Amygdala (tissue), 56 donors: ENCODE measurements at regions not wholly inside any gene's neighbourhood (a gene's known extent, or its start where the extent isn't known, plus 50 kb on each side); places are given as distances from the start of the nearest gene placed in this dataset.
"Not testable (repeated sequence)": the region's sequence is repeated elsewhere in the genome, so short reads cannot be mapped to it uniquely, and the experiment has no call there.

Experiments used
- DNase-seq, 56 donors: peaks; one replicate each; lab custom pipeline; 2025; lab: John Stamatoyannopoulos, UW

- DNase-seq: no peak
Measured at GRCh38 chr13:106107061-106107460, 428.4 kb downstream of the EFNB2 start.

GRCh38 chr13:106105153-106105552, 430.3 kb downstream of the EFNB2 start:
- DNase-seq: no peak

DNA sequence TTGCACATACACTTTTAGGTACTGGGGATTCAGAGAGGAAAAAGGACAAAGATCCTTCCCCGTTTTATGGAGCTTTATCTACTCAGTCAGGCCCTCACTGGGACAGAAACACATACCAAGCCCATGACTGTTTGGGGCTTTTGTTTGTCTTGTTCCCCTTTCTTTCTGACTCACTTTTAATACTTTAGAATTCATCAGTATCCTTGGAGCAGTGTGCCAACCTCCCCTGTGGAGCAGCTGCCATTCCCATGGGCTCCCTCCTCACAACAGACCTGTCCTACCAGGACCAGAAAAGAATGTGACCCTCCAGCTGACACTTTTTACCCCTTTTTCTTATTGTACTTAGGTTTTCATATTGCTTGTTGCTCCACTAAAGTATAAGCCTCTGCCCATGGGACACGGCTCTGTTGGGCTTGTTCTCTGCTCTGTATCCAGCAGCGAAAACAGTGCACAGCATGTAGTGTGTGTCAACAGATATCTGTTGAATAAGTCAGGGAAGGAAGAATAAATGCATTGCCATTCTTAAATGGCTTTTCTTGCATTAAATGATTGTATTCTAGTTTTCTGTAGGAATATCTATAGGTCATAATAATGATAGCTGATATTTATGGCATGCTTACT, 431.1 kb downstream of the EFNB2 start:
- no peak for DNase-seq

DNA sequence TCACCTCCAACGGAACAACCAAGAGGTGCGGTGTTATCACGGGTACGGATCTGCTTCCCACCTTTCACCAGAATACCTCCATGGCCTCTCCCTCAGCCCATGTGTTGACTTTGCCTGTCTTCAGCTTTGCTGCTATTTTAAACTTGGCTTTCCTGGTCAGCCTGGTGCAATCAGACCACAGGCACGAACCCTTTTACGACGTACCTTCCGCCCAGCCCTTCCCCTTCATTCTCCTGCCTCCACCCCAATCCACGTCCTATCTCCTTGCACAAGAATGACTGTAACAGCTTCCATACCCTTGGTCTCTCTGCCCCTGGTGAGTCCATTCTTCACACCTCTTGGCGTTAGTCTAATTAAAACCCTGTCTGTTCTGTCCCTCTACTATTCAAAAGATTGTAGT, 431.7 kb downstream of the EFNB2 start:
- no peak for DNase-seq

DNA sequence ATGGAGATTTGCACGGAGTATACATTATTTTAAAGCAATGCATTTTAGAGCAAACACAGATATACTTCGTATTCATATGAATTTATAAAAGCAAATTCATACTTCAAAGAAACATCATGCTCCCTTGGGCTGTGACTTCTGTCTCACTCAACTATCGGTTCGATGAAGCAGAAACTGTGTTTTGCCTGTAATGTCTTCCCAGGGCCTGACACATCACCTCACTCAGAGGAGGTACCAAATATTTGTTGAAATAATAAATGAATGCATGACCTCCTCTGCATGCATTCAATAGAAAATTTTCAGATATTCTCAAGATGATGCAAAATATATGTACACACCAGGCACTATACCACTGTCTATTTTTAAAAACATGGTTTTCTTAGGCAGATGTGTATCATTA, 432.7 kb downstream of the EFNB2 start:
- no peak for DNase-seq

GRCh38 chr13:106101201-106101600, 434.3 kb downstream of the EFNB2 start:
- no peak for DNase-seq

DNA sequence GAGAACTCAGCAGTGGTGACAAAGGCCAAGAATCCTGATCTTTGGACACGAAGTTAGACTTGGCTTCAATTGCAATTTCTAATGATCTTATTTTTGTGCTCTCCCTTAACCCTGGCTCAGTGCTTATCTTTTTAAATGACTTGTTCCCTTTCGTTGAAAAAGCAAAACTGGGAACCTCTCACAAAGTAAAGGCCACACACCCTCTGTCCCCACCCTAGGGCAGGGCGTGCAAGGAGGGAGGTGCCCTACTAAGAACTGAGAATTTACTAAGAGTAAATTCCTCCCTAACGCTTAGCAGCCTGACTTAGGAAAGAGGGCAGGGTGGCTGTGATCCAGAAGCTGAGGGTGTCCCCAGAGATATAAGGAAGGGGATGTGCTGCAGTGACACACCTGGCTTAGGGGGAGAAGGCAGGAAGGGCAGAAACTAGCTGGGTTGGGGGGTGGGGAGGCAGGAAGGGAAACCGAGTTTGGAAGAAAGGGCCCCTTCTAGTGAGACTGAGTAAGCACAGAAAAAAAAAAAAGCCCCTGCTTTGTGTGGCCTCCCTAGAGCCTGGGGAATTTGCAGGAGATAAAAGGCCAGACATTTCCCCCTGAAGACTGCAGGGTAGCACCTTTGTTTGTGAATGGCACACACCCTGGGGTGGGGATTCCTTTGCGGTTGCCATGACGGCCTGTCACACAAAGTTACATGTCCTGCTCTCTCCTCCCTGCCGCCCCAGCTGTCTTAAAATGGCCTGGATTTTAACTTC, 435.1 kb downstream of the EFNB2 start:
- no peak for DNase-seq

- no peak for DNase-seq
Measured at GRCh38 chr13:106099765-106100164, 435.7 kb downstream of the EFNB2 start.

- DNase-seq: no peak
Measured at GRCh38 chr13:106098778-106099177, 436.7 kb downstream of the EFNB2 start.

DNA sequence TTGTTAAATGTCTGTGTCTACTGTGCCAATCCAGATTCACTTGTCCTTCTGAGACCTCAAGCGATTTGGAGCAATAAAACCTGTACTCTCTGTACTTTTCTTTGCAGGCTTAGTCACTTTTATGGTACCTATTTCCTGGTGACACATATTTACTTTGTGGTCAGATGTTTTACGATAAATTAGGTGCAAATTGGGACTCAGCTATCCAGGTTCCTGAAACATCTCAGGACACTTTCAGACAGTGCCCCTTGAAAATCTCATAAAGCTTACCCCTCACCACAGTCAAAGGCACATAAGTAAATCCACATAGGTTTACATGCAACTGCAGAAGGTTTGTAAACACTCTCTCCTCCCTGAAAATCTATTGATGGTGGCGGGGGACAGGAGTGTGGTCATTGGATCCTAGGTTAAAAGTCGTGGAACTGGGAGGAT, 438.8 kb downstream of the EFNB2 start:
- no peak for DNase-seq

DNA sequence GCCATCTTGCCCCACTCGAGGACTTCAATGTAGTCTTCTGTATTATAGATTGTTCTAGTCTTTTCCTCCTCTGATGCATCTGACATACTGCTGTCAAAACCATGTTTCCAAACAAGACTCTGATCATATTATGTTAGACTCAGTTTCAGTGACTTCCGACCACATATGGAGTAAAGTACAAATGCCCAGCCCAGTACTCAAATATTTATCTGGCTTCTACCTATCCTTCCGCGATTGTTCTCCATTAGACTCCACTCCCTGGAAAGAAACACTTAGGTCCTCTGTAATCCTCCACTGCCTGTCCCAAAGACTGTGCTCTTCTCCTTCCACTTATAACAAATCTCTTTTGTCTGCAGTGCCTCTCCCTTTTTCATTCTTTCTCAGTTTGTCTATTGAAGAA, 439.5 kb downstream of the EFNB2 start:
- no peak for DNase-seq

DNA sequence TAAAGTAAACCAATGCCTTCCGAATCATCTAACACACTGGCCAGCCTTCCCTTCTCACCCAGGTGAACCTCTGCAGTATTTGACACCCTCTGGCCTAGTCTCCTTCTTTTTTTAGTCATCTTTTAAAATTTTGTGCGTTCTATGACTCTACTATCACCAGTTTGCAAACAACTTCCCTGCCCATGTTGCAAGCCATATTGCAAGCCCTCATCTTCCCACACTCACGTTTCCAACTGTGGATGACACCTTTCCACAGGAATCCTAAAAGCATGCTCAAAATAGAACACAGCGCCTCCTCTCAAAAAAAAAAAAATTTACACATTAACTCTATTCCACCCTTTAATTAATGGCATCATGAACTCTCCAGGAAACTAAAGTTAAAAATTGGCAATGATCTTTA, 440.1 kb downstream of the EFNB2 start:
- DNase-seq: no peak

DNA sequence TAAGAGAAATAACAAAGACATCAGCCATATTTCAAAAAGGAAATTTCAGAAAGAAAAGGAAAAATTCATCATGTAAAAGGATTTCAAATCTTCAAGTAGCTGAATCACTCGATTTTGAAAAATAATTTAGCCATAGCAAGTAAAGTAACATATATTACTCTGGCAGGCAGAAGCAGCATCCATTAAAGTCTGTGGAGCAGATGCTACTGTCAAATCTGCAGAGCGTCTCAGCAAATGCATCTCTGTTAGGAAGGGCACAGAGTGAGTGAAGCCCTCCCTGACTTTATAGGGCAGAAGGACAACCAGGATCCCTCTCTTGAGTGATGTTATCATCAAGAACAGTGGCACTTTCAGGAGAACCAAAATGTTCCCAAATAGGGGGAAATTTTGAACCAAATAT, 445.5 kb downstream of the EFNB2 start:
- no peak for DNase-seq

- peak in 11 of 56 donors; percentile 1 to 35 (median 13) for DNase-seq
Measured at GRCh38 chr13:106089261-106089980, 446.0 kb downstream of the EFNB2 start.

GRCh38 chr13:106088085-106088484, 447.4 kb downstream of the EFNB2 start:
- no peak for DNase-seq

GRCh38 chr13:106087201-106087600, 448.3 kb downstream of the EFNB2 start:
- DNase-seq: no peak

GRCh38 chr13:106083620-106084350, 451.7 kb downstream of the EFNB2 start:
- peak in 30 of 56 donors; percentile 2 to 58 (median 15) for DNase-seq

DNA sequence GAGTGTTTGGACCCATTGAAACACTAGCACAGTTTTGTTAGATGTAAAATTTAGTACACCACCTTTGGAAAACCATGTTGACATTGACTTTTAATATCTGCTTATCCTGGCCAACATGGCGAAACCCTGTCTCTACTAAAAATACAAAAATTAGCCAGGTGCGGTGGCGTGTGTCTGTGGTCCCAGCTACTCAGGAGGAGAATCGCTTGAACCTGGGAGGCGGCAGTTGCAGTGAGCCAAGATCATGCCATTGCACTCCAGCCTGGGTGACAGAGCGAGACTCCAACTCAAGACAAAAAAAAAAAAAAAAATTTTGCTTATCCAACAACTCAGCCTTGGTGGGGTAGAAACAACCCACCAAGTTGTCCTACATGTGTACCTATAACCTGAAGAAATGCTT, 454.2 kb downstream of the EFNB2 start:
- not testable (repeated sequence) for DNase-seq

DNA sequence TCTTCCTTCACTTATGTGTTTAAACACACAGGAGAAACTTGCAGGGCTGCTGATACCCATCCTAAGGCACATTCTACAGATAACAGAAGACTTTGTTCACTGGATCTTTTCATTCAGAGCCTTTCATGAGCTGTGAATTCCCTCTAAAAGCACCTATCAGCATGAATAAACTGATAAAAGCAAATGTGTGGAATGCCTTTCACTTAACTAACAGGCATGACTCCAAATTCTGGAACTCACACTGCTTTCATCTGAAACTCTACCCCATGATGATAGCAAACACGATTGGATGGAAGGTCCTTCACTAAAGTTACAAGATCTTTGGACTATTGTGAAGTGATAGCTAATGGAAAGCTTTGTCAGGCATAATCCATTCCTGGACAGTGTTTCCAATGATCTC, 457.3 kb downstream of the EFNB2 start:
- DNase-seq: no peak

- no peak for DNase-seq
Measured at GRCh38 chr13:106077017-106077416, 458.4 kb downstream of the EFNB2 start.

GRCh38 chr13:106072014-106072413, 463.4 kb downstream of the EFNB2 start:
- DNase-seq: no peak
